GM18526 (cell line): ENCODE measurements at regions not wholly inside any gene's neighbourhood (a gene's known extent, or its start where the extent isn't known, plus 50 kb on each side); places are given as distances from the start of the nearest gene placed in this dataset.

Experiments
- POLR2A ChIP-seq: IDR thresholded peaks from 3 replicates; pipeline ENCODE4 v1.6.1; 2011; ENCODE audit not compliant: insufficient read length; ENCODE audit errors: extremely low read depth

DNA sequence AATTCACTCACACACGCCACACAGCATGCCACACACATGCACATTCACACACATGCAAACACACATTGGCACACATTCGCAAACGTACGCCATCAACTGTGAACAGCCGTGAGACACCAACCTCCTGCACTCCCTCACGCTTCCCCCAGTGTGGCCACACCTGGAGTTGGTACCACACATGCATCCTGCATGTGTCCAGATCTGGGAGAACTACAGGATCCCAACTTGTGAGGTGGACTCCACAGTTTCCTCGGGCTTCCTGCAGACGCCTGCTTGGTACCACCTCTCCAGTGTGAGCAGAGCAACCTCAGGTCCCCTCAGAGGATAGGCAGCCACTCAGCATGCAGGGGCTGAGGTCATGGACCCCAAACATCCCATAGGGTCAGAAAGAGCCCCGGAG lies 239.0 kb downstream of the EIPR1 start:
- no peak for TF ChIP-seq POLR2A

DNA sequence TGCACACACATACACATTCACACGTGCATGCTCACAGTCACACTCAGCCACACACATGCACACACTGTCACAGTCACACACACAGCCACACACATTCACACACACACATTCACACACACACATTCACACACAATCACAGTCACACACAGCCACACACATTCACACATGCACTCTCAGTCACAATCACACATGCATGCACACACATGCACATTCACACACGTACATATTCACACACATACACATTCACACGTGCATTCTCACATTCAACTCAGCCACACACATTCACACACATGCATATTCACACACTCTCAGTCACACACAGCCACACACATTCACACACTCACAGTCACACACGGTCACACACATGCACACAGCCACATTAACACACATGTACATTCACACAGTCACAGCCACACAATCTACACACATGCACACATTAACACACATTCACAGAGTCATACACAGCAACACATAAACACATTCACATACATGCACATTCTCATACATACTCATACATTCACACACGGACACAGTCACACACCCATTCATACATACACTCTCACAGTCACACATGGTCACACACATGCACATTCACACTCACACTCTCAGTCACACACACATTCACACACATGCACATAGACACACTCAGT lies 239.8 kb downstream of the EIPR1 start:
- TF ChIP-seq POLR2A: no peak

DNA sequence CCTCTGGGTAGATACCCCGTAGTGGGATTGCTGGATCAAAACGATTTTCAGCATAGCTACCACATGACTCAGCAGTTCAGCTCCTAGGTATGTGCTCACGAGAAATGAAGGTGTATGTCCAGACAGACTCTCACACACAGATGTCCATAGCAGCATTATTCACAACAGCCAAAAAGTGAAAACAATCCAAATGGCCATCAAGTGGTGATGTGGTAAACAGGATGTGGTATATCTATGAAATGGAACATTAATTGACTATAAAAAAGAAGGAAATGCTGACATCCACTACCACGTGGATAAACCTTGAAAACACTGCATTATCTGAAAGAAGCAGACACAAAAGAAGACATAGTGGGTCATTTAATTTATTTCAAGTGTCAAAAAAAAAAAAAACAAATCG lies 241.9 kb downstream of the EIPR1 start:
- no peak for TF ChIP-seq POLR2A

DNA sequence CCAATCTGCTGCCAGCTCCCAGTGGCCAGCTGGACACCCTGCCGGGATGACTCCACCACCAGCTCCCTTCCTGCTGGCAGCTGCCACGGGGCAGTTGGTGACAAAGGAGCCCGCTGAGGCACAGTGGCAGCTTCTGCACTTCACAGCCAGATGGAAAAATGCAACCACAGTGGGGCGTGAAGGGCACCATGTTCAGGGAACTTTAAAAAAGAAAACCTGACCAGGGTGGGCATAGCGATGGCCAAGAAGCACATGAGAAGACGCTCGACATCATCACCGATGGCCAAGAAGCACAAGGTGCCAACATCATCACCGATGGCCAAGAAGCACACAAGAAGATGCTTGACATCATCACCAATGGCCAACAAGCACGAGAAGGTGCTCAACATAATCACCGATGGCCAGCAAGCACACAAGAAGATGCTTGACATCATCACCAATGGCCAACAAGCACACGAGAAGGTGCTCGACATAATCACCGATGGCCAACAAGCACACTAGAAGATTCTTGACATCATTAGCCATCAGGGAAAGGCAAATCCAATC lies 243.5 kb downstream of the EIPR1 start:
- TF ChIP-seq POLR2A: no peak

DNA sequence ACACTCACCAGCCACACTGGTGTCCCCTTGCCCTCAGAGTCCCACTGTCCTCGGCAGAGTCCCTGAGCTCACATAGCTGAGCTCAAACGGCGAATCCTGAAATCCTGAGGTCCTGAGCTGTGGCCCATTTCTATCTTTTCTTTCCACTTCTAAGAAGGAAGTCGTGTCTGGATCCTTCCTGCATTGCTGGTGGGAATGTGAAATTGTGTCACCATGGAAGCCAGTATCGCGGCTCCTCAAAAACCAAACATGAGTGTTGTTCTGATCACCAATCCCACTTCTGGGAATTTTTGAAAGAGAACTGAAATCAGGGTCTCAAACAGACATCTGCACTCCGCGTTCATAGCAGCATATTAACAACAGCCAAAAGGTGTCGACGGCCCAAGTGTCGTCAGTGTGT lies 244.7 kb downstream of the EIPR1 start:
- TF ChIP-seq POLR2A: no peak

DNA sequence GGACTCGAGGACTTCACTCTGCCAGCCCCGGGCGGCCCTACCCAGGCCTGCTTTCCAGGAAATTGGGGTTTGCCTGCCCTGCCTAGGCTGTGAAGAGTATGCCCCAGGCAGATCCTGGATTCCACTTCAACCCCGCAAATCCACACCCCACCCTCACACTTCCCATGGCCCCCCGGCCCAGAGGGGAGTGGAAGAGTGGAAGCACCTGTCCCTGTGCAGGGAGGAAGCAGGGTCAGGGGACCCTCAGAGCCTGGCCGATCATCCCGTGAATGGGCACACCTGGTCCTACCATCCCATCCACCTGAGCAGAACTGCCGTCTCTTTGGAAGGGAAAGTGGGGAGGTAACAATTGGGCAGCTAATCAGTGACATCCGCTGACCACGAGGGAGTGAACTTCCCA lies 245.2 kb downstream of the EIPR1 start:
- TF ChIP-seq POLR2A: no peak

DNA sequence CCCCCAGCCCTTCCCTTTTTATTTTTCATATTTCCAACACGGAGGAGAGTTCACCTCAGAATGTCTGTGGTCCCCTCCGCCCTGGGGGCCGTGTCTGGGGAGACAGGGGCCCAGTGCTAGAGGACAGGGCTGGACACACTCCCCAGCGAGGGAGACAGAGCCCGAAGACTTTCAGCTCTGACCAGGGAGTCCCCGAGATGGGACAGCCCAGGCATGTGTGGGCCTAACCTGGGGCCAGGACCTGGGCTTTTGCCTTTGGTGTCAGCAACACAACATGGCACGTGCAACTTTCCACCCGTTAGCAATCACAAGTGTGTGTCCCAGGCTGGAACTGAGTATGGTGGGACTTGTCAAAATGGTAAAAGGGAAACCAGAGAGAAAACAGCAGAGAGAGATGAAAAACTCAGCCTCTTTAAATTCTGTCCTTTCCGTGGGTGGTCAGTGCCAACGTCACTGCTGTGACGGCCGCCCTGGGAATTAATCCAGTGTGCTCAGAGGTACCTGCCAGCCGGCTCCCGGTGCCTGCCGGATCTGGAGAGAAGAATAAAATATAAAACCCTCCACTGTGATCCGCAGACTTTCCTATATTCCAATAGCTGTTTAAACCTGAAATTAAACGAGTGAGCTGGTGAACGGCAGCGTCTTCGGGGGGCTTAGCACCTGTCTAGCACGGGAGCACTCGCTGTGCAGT lies 245.8 kb downstream of the EIPR1 start:
- TF ChIP-seq POLR2A: no peak

DNA sequence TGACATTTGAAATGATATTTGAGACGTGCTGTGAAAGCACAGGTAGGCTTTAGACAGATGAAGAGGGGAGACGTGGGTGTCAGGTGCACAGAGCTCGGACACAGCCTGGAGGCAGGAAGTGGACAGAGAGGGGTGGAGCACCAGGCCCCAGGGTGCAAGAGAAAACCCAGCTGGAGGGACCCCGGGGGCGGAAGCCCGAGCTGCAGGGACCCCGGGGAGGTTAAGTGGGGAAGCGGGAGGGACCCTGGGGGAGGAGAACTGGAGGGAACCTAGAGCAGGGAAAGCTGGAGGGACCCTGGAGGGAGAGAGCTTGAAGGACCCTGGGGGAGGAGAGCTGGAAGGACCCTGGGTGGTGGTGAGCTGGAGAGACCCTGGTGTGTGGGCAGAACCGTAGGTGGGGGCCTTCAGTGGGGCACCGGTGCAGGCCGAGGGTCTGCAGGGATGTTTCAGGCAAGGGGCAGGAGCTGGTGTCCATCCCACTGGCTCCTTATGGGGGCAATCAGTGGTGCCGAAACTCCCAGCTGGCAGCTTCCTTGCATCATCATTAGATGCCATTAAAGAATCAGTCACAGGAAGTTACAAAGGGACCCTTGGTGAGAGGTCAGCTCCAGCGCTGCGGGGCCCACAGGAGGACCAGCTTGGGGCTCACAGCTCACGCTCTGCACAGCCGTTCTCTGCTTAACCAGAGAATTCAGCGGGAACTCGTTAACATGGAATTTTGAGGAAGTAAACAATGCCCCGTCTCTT lies 246.6 kb downstream of the EIPR1 start:
- no peak for TF ChIP-seq POLR2A

DNA sequence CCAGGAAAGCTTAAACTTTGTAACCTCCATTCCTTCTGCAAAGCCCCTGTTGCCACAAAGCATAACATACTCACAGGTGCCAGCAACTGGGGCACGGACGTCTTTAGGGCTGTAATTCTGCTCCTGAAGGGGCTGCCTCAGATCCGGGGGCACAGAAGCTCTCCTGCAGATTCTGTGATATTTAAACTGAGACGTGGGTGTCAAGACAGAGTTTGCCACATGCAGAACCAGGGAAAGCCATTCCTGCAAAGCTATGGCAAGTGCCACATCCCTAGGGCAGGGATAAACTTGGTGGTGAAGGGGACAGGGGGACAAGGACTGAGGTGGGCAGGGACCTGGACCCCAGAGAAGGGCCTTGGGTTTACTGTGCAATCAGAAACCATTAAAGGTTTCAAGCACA lies 247.2 kb downstream of the EIPR1 start:
- TF ChIP-seq POLR2A: no peak

DNA sequence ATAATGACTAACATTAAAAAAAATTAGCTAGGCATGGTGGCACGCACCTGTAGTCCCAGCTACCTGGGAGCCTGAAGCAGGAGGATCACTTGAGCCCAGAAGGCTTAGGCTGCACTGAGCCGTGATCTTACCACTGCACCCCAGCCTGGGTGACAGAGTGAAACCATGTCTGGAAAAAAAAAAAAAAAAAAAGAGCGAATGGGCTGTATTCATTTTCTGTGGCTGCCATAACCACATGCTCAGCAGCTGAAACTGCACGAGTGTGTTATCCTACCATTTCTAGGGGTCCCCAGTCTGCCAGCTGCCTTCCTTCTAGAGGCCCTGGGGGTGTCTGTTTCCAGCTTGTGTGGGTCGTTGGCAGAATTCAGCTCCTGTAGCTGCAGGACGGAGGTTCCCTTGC lies 247.8 kb downstream of the EIPR1 start:
- TF ChIP-seq POLR2A: no peak

DNA sequence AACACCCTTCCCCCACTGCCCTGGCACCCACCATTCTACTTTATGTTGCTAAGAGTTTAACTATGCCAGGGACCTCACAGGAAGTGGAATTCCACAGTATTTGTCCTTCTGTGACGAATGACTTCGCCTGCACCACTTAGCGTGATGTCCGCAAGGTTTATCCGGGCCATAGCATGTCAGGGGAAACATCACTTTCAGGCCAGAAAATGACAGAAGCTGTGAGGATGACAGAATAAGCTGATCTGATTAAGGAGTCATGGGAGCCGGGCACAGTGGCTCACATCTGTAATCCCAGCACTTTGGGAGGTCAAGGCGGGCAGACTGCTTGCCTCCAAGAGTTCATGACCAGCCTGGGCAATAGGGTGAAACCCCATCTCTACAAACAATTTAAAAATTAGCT lies 248.8 kb downstream of the EIPR1 start:
- no peak for TF ChIP-seq POLR2A

DNA sequence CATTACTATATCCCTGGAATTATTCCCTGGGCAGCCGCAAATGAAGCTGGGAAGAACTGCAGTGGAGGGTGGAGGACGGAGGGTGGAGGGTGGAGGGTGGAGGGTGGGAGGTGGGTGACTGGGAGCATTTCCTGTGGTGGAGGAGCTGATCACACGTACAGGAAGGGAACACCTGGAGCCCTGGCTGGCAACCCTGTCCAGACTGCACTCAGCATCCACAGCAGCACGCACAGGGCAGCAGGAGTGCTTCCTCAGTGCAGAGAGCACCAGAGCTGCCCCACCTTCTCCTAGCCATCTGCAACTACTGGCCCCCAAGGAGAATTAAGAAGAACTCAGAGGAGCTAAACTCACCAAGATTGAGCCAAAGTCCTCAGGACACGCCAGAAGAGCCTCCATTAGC lies 249.9 kb downstream of the EIPR1 start:
- no peak for TF ChIP-seq POLR2A

DNA sequence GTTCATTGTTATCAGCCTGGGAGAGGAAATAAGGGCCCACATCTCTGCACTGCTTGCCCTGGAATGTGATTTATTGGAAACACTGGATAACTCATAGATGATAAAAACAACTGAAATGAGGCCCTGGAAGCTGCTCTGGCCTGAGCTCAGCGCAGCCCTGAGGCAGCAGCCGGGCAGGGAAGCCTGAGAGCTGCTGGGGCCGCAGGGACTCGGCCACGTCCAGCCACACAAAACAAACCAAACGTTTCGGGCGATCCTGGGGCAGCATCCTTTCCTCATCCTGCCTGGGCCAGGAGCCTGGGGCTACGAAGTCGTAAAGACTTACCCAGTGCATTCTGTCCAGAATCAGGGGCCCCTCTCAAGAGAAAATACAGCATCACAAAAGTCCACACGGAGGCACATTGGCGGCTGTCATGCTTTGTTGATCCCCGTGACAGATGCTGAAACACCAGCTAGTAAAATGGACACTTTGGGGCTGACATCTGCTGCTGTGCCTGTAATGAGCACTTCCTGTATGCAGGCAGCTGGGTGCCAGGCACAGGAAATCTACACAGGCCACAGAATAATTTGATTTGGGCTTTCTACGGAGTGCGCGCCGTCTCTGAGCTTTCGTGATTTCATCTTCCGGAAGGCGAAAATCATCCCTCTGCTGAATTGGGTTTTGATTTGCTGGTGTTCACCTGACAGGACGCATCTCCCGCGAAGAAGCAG lies 250.6 kb downstream of the EIPR1 start:
- no peak for TF ChIP-seq POLR2A

DNA sequence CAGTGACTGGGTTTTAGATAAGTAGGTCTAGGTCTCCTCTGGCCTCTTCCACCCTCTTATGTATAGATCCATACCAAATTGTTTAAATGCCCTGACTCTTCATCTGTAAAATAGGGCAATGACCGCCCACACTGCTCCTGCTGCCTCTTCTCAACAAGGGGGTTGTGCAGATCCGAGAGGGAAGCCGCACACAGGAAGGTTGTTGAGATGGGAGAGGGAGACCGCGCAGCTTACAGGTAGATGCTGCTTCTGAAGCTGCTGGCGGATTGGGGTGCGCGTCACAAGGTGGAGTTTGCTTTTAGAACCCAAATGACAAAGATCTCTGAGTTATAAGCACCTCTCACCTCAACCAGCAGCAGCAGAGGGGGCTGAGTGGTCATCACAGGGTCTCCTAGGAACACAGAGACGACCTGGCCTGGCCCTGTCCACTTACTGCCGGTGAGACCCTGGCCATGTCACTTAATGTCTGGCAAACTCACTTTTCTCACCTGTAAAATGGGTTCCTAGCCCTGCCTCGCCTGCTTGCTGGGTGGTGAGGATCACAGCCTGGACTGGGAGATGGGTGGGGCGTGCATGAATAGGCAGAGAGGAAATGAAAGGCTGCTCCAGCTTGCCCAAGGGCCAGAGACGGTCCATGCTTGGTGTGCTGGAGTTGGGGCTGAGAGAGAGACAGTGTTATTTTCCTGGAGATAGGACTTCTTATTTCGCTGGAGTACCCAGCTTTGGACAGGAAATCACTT lies 251.3 kb downstream of the EIPR1 start:
- TF ChIP-seq POLR2A: no peak

DNA sequence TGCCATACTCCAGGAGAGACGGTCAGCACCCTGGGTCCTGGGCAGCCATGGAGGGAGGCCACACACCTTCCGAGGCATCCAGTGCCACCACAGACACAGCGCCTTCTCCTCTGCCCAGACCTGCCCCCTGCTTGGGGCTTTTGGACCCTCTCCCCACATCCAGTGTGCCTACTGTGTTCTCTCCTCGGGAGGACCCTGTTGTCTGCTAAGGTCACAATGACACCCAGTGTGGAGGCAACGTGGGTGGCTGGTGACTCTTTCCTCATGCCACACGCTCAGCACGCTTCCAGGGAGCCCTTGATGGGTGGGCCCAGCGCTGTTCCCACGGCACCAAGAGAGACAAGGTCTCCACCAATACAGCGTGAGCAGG lies 251.9 kb downstream of the EIPR1 start:
- TF ChIP-seq POLR2A: no peak
